ENCODE measurements at regions not wholly inside any gene's neighbourhood (a gene's known extent, or its start where the extent isn't known, plus 50 kb on each side); places are given as distances from the start of the nearest gene placed in this dataset.

DNA sequence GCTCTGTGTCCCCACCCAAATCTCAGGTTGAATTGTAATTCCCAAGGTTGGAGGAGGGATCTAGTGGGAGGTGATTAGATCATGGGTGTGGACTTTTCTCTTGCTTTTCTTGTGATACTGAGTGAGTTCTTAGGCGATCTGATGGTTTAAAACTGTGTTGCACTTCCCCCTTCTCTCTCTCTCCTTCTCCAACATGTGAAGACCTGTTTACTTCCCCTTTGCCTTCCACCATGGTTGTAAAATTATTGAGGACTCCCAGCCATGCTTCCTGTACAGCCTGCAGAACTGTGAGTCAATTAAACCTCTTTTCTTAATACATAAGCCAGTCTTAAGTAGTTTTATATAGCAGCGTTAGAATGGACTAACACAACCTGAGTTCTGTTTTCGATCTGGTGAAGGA lies 738.2 kb downstream of the ARAP2 start:
- TF ChIP-seq POU5F1 (IDR thresholded peaks at IDR 0.05; ENCODE audit: low read depth, low read length), result no peak
- no peak for TF ChIP-seq POLR2A (IDR thresholded peaks at IDR 0.05; ENCODE audit: control extremely low read depth in 1 of 2, low read depth in 2 of 2, low read length in 2 of 2)
- no peak for TF ChIP-seq SP1 (IDR thresholded peaks at IDR 0.05; ENCODE audit: low read depth, low read length)
- no peak for TF ChIP-seq SRF (IDR thresholded peaks at IDR 0.05; ENCODE audit: low read depth, low read length)
- TF ChIP-seq, protein P1, sequence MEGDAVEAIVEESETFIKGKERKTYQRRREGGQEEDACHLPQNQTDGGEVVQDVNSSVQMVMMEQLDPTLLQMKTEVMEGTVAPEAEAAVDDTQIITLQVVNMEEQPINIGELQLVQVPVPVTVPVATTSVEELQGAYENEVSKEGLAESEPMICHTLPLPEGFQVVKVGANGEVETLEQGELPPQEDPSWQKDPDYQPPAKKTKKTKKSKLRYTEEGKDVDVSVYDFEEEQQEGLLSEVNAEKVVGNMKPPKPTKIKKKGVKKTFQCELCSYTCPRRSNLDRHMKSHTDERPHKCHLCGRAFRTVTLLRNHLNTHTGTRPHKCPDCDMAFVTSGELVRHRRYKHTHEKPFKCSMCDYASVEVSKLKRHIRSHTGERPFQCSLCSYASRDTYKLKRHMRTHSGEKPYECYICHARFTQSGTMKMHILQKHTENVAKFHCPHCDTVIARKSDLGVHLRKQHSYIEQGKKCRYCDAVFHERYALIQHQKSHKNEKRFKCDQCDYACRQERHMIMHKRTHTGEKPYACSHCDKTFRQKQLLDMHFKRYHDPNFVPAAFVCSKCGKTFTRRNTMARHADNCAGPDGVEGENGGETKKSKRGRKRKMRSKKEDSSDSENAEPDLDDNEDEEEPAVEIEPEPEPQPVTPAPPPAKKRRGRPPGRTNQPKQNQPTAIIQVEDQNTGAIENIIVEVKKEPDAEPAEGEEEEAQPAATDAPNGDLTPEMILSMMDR (IDR thresholded peaks at IDR 0.05; ENCODE audit: control extremely low read depth in 1 of 3, insufficient read depth in 1 of 3, low read depth in 1 of 3, low read length in 3 of 3), result no peak
